Loucy (cell line): ENCODE measurements at regions not wholly inside any gene's neighbourhood (a gene's known extent, or its start where the extent isn't known, plus 50 kb on each side); places are given as distances from the start of the nearest gene placed in this dataset.

Source experiments
- H2AFZ ChIP-seq: fragments of 200-600 bp; sonication (generic); 2 replicates; pipeline ENCODE4 v1.6.0; 2016; ENCODE audit warnings: antibody characterized with exemption, mild to moderate bottlenecking, low read length, moderate library complexity
- H3F3A ChIP-seq: fragments of 200-600 bp; 2 replicates; pipeline ENCODE4 v1.6.0; 2016; ENCODE audit warnings: antibody characterized with exemption, low read depth, mild to moderate bottlenecking
- H3K27me3 ChIP-seq: fragments of 200-600 bp; sonication (generic); 2 replicates; pipeline ENCODE4 v1.6.1; 2014; ENCODE audit warnings: low read length, mild to moderate bottlenecking; ENCODE audit not compliant: insufficient read depth, poor library complexity, severe bottlenecking
- H3K36me3 ChIP-seq: fragments of 200-600 bp; sonication (generic); 2 replicates; pipeline ENCODE4 v1.6.1; 2016; ENCODE audit warnings: low read length; ENCODE audit not compliant: insufficient read depth
- H3K4me1 ChIP-seq: fragments of 200-600 bp; sonication (generic); 2 replicates; pipeline ENCODE4 v1.5.1; 2014; ENCODE audit warnings: low read length, mild to moderate bottlenecking; ENCODE audit not compliant: insufficient read depth, poor library complexity, severe bottlenecking
- H3K4me2 ChIP-seq: fragments of 200-600 bp; sonication (generic); 2 replicates; pipeline ENCODE4 v1.6.0; 2014; ENCODE audit warnings: antibody characterized with exemption, low read length, low read depth, mild to moderate bottlenecking; ENCODE audit not compliant: poor library complexity, severe bottlenecking
- H3K4me3 ChIP-seq: fragments of 200-600 bp; sonication (generic); 2 replicates; pipeline ENCODE4 v1.5.1; 2014; ENCODE audit warnings: low read length, mild to moderate bottlenecking, mixed read lengths; ENCODE audit not compliant: poor library complexity, severe bottlenecking
- H3K79me2 ChIP-seq: fragments of 200-600 bp; sonication (generic); 2 replicates; pipeline ENCODE4 v1.6.1; 2014; ENCODE audit warnings: low read length; ENCODE audit not compliant: insufficient read depth
- H3K9ac ChIP-seq: fragments of 200-600 bp; sonication (generic); 2 replicates; pipeline ENCODE4 v1.6.0; 2014; ENCODE audit warnings: mild to moderate bottlenecking, low read depth, low read length, moderate library complexity; ENCODE audit not compliant: poor library complexity, severe bottlenecking
- H3K9me2 ChIP-seq: fragments of 200-600 bp; sonication (generic); replicated peaks from 2 replicates; pipeline ENCODE4 v1.6.1; 2016; ENCODE audit warnings: low read depth, low read length, mixed read lengths
- H3K9me3 ChIP-seq: fragments of 200-600 bp; sonication (generic); 2 replicates; pipeline ENCODE4 v1.6.1; 2014; ENCODE audit warnings: mild to moderate bottlenecking, antibody characterized with exemption, low read length, low read depth; ENCODE audit not compliant: insufficient read depth
- H4K20me1 ChIP-seq: fragments of 200-600 bp; sonication (generic); 2 replicates; pipeline ENCODE4 v1.6.0; 2014; ENCODE audit warnings: antibody characterized with exemption, low read length, mild to moderate bottlenecking; ENCODE audit not compliant: insufficient read depth, poor library complexity, severe bottlenecking
- EZH2phosphoT487 ChIP-seq: fragments of 200-600 bp; IDR thresholded peaks from 2 replicates; pipeline ENCODE4 v1.6.1; 2018; ENCODE audit warnings: antibody characterized with exemption, mild to moderate bottlenecking, moderate library complexity, borderline replicate concordance
- TF ChIP-seq, protein P1 (sequence below): fragments of 200-600 bp; sonication (generic); conservative IDR thresholded peaks from 2 replicates; pipeline ENCODE4 v1.5.1; 2014; ENCODE audit warnings: mild to moderate bottlenecking, antibody characterized with exemption, low read length

DNA sequence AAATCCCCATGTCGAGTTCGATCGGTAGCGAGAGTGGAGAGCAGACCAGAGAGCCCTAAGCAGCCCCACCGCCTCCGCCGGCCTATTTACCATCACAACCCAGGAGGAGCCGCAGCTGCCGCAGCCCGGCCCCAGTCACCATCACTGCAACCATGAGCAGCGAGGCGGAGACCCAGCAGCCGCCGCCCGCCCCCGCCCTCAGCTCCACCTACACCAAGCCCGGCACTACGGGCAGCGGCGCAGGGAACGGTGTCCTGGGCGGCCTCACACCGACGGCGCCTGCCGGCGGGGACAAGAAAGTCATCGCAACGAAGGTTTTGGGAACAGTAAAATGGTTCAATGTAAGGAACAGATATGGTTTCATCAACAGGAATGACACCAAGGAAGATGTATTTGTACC lies 89.5 kb upstream of the TPM1 start:
- no peaks in the 10 kb centered on the region for H3K36me3 ChIP-seq

DNA sequence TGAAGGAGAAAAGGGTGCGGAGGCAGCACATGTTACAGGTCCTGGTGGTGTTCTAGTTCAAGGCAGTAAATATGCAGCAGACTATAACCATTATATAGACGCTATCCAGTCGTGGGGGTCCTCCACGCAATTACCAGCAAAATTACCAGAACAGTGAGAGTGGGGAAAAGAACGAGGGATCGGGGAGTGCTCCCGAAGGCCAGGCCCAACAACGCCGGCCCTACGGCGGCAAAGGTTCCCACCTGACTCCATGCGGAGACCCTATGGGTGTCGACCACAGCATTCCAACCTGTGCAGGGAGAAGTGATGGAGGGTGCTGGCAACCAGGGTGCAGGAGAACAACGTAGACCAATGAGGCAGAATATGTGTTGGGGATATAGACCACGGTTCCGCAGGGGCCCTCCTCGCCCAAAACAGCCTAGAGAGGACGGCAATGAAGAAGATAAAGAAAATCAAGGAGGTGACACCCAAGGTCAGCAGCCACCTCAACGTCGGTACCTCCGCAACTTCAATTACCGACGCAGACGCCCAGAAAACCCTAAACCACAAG lies 89.0 kb upstream of the TPM1 start:
- Histone ChIP-seq H3K79me2 (no peaks in the 10 kb centered on the region), H4K20me1 (no peaks in the 10 kb centered on the region), H3K27me3 (no peaks in the 10 kb centered on the region), H3K36me3 (no peaks in the 10 kb centered on the region), H3K4me2 (no peak overlapping the region), H3K9me3 (no peaks in the 10 kb centered on the region), H3K9me2 (no peaks in the 10 kb centered on the region), H3K9ac (no peak overlapping the region), H3K4me1 (no peaks in the 10 kb centered on the region), H3F3A (no peaks in the 10 kb centered on the region), H2AFZ (no peak overlapping the region), H3K4me3 (no peak overlapping the region)
- TF ChIP-seq EZH2phosphoT487: no peak
- TF ChIP-seq, protein P1, sequence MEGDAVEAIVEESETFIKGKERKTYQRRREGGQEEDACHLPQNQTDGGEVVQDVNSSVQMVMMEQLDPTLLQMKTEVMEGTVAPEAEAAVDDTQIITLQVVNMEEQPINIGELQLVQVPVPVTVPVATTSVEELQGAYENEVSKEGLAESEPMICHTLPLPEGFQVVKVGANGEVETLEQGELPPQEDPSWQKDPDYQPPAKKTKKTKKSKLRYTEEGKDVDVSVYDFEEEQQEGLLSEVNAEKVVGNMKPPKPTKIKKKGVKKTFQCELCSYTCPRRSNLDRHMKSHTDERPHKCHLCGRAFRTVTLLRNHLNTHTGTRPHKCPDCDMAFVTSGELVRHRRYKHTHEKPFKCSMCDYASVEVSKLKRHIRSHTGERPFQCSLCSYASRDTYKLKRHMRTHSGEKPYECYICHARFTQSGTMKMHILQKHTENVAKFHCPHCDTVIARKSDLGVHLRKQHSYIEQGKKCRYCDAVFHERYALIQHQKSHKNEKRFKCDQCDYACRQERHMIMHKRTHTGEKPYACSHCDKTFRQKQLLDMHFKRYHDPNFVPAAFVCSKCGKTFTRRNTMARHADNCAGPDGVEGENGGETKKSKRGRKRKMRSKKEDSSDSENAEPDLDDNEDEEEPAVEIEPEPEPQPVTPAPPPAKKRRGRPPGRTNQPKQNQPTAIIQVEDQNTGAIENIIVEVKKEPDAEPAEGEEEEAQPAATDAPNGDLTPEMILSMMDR: no peak

More for the DNA sequence above, 89.5 kb upstream of the TPM1 start:
- no peaks in the 10 kb centered on the region for H3K9me2 ChIP-seq
- no peaks in the 10 kb centered on the region for H4K20me1 ChIP-seq
- H3K4me3 ChIP-seq: no peak overlapping the region
- H2AFZ ChIP-seq: no peak overlapping the region
- H3F3A ChIP-seq: no peaks in the 10 kb centered on the region
- TF ChIP-seq, protein P1: no peak
- no peak for TF ChIP-seq EZH2phosphoT487
- H3K79me2 ChIP-seq: no peaks in the 10 kb centered on the region
- H3K27me3 ChIP-seq: no peaks in the 10 kb centered on the region
- H3K9ac ChIP-seq: no peak overlapping the region
- H3K4me2 ChIP-seq: no peak overlapping the region
- H3K4me1 ChIP-seq: no peaks in the 10 kb centered on the region
- H3K9me3 ChIP-seq: no peaks in the 10 kb centered on the region

DNA sequence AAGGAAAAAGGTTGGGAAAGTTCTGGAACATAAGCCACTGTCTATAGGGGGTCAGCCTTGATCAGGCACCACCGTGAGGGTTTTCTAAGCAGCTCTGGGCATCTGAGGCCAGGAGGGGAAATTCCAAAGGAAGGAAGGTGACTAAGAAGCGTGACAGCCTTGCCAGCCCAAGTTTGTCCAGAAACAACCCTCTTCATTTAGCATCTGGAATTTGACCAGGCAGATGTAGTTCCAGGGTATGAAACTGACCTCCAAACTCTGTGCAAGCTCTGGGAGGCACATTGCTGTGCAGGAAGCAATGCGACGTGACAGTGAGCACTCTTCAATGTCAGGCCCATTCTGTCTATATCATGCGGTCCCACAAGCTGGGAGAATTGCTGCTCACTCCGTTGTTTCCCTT lies 85.4 kb upstream of the TPM1 start:
- Histone ChIP-seq H4K20me1 (no peaks in the 10 kb centered on the region), H3K9ac (no peak overlapping the region), H3K36me3 (no peaks in the 10 kb centered on the region), H3K27me3 (no peaks in the 10 kb centered on the region), H3K9me3 (no peaks in the 10 kb centered on the region), H3K4me3 (no peak overlapping the region), H3K79me2 (no peaks in the 10 kb centered on the region), H3K9me2 (no peaks in the 10 kb centered on the region), H3K4me2 (no peak overlapping the region), H3K4me1 (no peaks in the 10 kb centered on the region), H3F3A (no peaks in the 10 kb centered on the region), H2AFZ (no peak overlapping the region)
- no peak for TF ChIP-seq EZH2phosphoT487
- TF ChIP-seq, protein P1: no peak
